Parathyroid adenoma (tissue), 2 donors: ENCODE measurements at regions not wholly inside any gene's neighbourhood (a gene's known extent, or its start where the extent isn't known, plus 50 kb on each side); places are given as distances from the start of the nearest gene placed in this dataset.

ENCODE experiments used
- H2AFZ ChIP-seq: fragments of 300-600 bp; sonication (generic); one replicate; pipeline ENCODE4 v1.7.0; 2017; ENCODE audit warnings: antibody characterized with exemption, mild to moderate bottlenecking
- H3K27ac ChIP-seq: fragments of 300-600 bp; sonication (generic); one replicate; pipeline ENCODE4 v1.7.0; 2017
- H3K27me3 ChIP-seq: fragments of 300-600 bp; sonication (generic); one replicate; pipeline ENCODE4 v1.7.0; 2017; ENCODE audit warnings: low read length; ENCODE audit not compliant: control insufficient read depth, insufficient read depth
- H3K36me3 ChIP-seq: fragments of 300-600 bp; sonication (generic); one replicate; pipeline ENCODE4 v1.7.0; 2017; ENCODE audit warnings: low read length; ENCODE audit not compliant: control insufficient read depth, insufficient read depth
- H3K4me1 ChIP-seq: fragments of 300-600 bp; sonication (generic); one replicate; pipeline ENCODE4 v1.7.0; 2017; ENCODE audit warnings: control low read depth
- H3K4me2 ChIP-seq: fragments of 300-600 bp; sonication (generic); one replicate; pipeline ENCODE4 v1.7.0; 2017; ENCODE audit warnings: low read length
- H3K4me3 ChIP-seq: fragments of 300-600 bp; sonication (generic); one replicate; pipeline ENCODE4 v1.7.0; 2017; ENCODE audit warnings: low read depth, low read length
- H3K79me2 ChIP-seq: fragments of 300-600 bp; sonication (generic); one replicate; pipeline ENCODE4 v1.7.0; 2017; ENCODE audit warnings: control low read depth
- H3K9ac ChIP-seq: fragments of 300-600 bp; sonication (generic); one replicate; pipeline ENCODE4 v1.7.0; 2017; ENCODE audit warnings: mild to moderate bottlenecking
- H3K9me3 ChIP-seq: fragments of 300-600 bp; sonication (generic); one replicate; pipeline ENCODE4 v1.7.0; 2017; ENCODE audit warnings: low read length; ENCODE audit not compliant: control insufficient read depth
- TF ChIP-seq, protein P1 (sequence below): fragments of 300-600 bp; sonication (generic); IDR thresholded peaks from one replicate; pipeline ENCODE4 v1.7.0; 2017; ENCODE audit warnings: antibody characterized with exemption, mild to moderate bottlenecking
- donor health status: primary hyperparathyroidism.

DNA sequence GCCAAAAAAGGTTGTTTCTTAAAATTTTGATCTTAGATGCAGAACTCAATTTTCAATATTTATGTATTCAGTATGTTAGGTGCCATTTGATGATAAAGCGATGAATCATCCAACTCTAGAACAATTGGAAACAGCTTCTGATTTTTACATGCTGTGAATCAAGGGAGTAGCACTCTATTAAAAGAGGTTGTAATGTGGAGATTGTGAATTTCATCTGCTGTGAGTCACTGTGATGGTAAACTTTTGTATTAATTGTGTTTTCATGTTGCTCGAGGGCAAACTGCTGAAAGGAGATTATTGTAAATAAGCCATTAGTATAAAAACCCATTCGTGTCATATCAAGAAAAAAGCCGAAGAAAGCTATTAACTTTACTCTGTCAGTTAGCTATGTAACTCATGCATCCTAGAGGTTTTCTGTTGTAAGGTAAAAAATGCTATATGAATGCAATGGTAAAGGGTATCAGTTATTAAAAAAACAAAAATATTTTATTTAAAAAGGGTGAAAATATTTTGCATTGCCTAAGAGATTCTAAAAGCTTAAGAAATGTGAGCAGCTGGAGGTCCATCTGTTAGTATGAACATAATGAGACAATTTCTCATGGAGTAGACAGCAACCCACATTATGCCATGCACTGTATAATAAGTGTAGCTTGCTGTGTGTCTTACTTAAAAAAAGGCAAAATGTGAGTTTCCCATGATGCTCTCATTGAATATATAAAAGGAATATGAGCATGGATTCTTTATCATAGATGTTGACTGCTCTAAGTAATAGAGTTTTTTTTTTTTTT lies 511.0 kb upstream of the PCDH15 start:
- no peak overlapping the region for H3K9ac ChIP-seq
- TF ChIP-seq, protein P1, sequence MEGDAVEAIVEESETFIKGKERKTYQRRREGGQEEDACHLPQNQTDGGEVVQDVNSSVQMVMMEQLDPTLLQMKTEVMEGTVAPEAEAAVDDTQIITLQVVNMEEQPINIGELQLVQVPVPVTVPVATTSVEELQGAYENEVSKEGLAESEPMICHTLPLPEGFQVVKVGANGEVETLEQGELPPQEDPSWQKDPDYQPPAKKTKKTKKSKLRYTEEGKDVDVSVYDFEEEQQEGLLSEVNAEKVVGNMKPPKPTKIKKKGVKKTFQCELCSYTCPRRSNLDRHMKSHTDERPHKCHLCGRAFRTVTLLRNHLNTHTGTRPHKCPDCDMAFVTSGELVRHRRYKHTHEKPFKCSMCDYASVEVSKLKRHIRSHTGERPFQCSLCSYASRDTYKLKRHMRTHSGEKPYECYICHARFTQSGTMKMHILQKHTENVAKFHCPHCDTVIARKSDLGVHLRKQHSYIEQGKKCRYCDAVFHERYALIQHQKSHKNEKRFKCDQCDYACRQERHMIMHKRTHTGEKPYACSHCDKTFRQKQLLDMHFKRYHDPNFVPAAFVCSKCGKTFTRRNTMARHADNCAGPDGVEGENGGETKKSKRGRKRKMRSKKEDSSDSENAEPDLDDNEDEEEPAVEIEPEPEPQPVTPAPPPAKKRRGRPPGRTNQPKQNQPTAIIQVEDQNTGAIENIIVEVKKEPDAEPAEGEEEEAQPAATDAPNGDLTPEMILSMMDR = no peak
- H2AFZ ChIP-seq = no peak overlapping the region
- no peak overlapping the region for H3K4me3 ChIP-seq
- H3K9me3 ChIP-seq = no peaks in the 10 kb centered on the region
- no peaks in the 10 kb centered on the region for H3K79me2 ChIP-seq
- no peaks in the 10 kb centered on the region for H3K36me3 ChIP-seq
- H3K4me2 ChIP-seq = no peak overlapping the region
- H3K27ac ChIP-seq = no peak overlapping the region
- H3K27me3 ChIP-seq = no peaks in the 10 kb centered on the region
- no peaks in the 10 kb centered on the region for H3K4me1 ChIP-seq

DNA sequence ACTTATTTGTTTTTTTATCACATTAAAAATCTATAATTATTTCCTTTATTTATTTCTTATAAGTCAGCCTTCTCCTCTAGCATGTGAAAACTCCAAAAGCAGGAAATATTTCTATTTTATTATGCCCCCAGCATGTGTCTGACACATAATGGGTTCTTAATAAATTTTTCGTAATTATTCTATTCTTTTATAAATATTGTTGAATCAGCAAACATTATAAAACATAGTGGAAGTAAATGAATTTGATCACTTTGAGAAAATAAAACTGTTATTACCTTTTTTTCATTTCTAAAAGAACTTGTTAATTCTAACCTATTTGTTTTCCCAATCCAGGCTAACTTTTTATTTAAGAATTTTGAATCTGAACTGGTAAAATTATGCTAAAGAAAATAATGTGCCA lies 509.1 kb upstream of the PCDH15 start:
- Histone ChIP-seq H2AFZ (no peak overlapping the region), H3K27me3 (no peaks in the 10 kb centered on the region), H3K9me3 (no peaks in the 10 kb centered on the region), H3K9ac (no peak overlapping the region), H3K4me2 (no peak overlapping the region), H3K4me1 (no peaks in the 10 kb centered on the region), H3K27ac (no peak overlapping the region), H3K4me3 (no peak overlapping the region), H3K79me2 (no peaks in the 10 kb centered on the region), H3K36me3 (no peaks in the 10 kb centered on the region)
- TF ChIP-seq, protein P1 = no peak

DNA sequence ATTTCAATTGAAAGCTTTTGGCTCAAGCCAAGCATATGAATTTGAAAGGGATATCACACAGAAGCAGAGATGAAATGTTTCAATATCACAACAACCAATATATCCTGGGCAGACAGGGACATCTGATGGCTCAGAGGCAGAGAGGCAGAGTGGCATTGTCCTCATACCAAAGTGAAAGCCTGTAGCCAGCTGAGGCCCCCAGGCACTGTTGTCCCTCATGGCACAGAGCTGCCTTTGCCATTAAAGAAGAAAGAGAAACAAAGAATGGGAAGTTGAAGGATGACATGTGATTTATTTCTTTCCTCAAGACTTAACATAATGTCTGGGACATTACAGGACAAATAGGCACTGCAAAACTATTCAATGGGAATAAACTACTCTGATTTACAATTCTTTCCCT lies 504.3 kb upstream of the PCDH15 start:
- Histone ChIP-seq H3K4me1 (no peaks in the 10 kb centered on the region), H3K9ac (no peak overlapping the region), H3K27ac (no peak overlapping the region), H3K4me3 (no peak overlapping the region), H3K79me2 (no peaks in the 10 kb centered on the region), H3K27me3 (no peaks in the 10 kb centered on the region), H2AFZ (no peak overlapping the region), H3K9me3 (no peaks in the 10 kb centered on the region), H3K36me3 (no peaks in the 10 kb centered on the region), H3K4me2 (no peak overlapping the region)
- TF ChIP-seq, protein P1 = no peak

DNA sequence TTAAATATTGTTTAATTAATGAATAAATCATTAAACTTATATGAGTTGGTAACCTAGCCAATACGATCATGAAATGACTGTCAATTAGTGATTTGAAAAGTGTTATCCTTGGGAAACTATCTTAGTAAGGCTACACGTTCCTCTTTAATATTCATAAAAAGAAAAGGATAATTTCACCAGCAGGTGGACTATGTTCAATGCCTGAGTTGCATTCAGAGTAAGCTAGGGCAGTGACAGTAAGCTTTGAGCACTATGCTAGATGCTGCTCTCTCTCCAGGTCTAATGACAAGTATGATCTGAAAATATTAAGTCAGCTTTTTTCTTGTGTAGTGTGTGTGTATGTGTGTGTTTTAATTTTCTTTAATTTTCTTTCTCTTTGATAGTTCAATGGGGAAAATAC lies 486.3 kb upstream of the PCDH15 start:
- no peak overlapping the region for H3K4me3 ChIP-seq
- H3K27me3 ChIP-seq = no peaks in the 10 kb centered on the region
- TF ChIP-seq, protein P1 = no peak
- no peaks in the 10 kb centered on the region for H3K4me1 ChIP-seq
- no peak overlapping the region for H3K27ac ChIP-seq
- H3K9ac ChIP-seq = no peak overlapping the region
- H3K9me3 ChIP-seq = no peaks in the 10 kb centered on the region
- H3K79me2 ChIP-seq = no peaks in the 10 kb centered on the region
- H3K36me3 ChIP-seq = no peaks in the 10 kb centered on the region
- no peak overlapping the region for H2AFZ ChIP-seq
- no peak overlapping the region for H3K4me2 ChIP-seq

DNA sequence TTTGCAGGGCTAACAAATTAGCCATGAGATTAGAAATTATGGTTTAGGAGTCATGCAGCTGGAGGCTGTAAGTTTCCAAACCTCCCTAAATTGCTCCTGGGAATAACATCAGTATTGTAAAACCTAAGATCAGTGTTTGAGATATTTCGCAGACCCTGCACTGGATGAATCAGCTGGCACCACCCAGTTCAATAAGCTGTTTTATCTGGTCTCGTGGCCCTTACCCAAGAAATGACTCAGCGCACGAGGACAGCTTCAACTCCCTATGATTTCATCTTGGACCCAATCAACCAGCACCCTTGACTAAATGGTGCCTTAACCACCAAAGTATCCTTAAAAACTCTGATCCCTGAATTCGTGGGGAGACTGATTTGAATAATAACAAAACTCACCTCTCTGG lies 482.0 kb upstream of the PCDH15 start:
- H3K9ac ChIP-seq = no peak overlapping the region
- H3K9me3 ChIP-seq = no peaks in the 10 kb centered on the region

More for the DNA sequence above, 482.0 kb upstream of the PCDH15 start:
- H3K27ac ChIP-seq = no peak overlapping the region
- H3K4me3 ChIP-seq = no peak overlapping the region
- H3K27me3 ChIP-seq = no peaks in the 10 kb centered on the region
- no peak overlapping the region for H3K4me2 ChIP-seq
- H2AFZ ChIP-seq = no peak overlapping the region
- no peaks in the 10 kb centered on the region for H3K4me1 ChIP-seq
- TF ChIP-seq, protein P1 = no peak
- no peaks in the 10 kb centered on the region for H3K36me3 ChIP-seq
- no peaks in the 10 kb centered on the region for H3K79me2 ChIP-seq
